ENCODE measurements at regions not wholly inside any gene's neighbourhood (a gene's known extent, or its start where the extent isn't known, plus 50 kb on each side); places are given as distances from the start of the nearest gene placed in this dataset.

- DNase-seq = no peak
Observed at GRCh38 chr4:33149658-33150524, 2429.7 kb downstream of the PCDH7 start.

DNA sequence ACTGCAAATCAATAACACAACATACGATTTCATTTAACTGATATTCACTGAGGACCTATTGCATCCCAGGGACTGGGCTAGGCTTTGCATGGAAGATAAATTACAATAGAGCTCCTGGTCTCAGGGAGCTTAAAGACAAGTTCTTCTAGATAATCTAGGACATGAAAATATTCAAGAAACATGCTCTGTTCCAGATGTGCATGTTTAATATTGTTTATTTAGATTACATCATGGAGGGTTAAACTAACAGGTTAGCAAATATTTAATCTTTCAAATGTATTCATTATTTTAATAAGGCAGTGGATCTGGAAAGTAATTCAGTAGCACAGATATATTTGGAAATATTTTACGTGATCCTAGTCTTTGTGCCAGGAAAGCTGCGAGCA, 2430.3 kb downstream of the PCDH7 start:
- DNase-seq = no peak

GRCh38 chr4:33160126-33160525, 2440.0 kb downstream of the PCDH7 start:
- DNase-seq = no peak

- DNase-seq = no peak
Observed at GRCh38 chr4:33161202-33161601, 2441.0 kb downstream of the PCDH7 start.

- DNase-seq = no peak
Observed at GRCh38 chr4:33162122-33162521, 2442.0 kb downstream of the PCDH7 start.

DNA sequence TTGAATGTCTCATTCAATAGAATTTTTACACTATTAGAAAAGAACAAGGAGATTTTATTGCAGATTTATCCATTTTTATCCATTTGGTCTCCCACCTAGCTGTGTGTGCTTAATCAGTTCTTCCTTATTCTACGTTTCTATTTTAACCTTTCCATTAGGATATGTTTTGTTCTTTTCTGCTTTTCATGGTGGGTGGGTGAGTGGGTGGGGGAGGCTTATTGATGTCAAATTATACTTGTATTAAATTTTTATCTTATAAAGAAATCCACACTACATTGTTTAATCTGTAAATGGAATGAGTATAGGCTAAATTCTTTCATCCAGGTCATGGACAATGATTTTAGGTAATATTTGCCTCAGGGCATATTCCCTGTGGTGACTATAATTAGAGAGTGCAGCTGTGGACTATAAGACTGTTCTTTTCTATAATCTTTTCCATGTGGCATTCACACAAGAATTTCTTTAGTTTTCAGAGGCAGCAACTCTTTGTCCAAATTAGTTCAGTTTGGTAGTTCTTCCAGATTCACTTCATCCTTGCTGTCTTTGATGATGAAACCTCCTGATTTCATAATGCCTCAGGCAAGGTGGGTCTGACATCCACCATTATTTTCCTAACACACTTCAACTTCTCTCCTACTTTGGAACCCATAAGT, 2451.8 kb downstream of the PCDH7 start:
- DNase-seq = no peak

GRCh38 chr4:33176566-33176965, 2456.4 kb downstream of the PCDH7 start:
- DNase-seq = no peak

DNA sequence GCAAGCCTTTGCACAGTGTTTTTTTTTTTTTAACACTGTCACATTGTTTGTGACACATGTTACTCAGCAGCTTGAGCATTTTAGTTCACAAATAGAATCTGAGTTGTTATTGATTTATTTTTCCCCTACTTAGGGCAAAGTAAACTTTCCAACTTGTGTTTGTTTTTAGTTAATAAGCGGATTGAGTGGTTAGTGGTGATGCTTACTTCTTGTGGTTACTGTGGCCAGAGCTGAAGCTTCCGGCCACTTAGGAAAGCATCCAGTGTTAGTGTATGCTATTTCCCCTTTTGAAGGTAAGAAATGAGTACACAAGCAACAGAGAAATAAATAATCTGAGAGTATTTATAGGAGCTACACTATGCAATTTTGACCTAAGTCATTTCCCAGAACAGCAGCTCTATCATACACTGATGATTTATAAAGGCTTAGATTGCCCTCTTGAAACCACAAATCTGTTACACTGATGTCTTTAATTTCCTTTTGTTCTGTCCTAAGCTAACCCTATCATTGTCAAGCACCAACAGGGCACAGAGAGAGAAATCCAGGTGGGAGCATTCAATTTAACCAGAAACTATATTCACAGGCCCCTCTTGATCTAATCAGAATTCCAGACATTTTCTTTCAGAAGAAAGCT, 2464.6 kb downstream of the PCDH7 start:
- no peak for DNase-seq

DNA sequence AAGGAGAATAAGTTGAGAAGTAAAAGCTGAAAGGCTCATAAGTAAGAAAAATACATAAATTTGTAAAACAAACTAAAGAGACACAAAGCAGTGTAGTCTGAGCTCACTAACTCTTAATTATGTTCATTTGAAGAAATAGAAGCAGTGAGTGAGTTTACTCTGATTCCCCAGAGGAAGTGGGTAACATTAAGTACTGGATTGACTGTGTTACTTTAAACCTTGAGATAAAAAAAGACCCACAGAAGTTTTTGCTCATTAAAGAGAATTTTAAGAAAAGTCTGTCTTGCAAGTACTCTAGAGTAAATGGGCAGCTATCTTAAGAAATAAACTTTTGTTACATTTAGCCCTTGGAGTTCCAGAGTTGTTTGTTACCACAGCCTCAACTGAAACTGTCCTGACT, 2466.9 kb downstream of the PCDH7 start:
- DNase-seq = no peak

- no peak for DNase-seq
Observed at GRCh38 chr4:33188733-33189132, 2468.6 kb downstream of the PCDH7 start.

DNA sequence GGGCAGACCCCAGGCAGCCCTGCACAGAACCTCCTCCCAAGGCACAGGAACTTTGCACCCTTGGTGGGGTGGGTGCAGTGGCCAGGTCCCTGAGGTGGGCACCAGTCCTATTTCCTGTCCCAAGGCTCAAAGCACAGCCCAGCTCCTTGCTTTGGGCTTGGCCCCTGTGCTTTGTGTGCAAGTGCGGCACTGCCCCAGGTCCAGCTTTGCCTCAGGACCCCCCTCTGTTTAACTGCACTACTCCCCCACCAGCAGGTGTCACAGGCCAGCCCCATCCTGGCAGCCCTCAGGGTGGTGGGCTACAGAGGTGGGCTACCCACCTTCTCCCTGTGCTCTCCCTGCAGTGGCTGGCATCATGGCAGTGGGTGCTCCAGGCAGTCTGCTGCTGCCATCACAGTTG, 2469.0 kb downstream of the PCDH7 start:
- no peak for DNase-seq

DNA sequence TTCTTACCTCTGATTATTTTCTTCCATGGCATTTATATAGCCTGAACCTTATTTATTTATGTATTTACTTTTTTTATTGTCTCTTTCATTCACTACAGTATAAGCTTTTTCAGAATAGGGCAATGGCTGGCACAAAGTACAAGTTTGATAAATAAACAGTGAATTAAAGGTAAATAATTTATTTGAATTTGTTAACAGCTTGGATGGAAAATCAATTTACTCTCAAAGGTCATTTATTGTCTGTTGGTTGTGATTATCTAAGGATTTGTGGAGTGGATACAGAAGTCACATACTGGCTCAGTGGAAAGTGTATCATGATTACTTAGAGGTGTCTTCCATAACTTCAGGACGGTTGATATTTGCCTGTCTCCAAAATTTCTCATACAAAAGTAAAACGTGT, 2472.9 kb downstream of the PCDH7 start:
- no peak for DNase-seq

- DNase-seq = no peak
Observed at GRCh38 chr4:33200377-33200776, 2480.2 kb downstream of the PCDH7 start.

DNA sequence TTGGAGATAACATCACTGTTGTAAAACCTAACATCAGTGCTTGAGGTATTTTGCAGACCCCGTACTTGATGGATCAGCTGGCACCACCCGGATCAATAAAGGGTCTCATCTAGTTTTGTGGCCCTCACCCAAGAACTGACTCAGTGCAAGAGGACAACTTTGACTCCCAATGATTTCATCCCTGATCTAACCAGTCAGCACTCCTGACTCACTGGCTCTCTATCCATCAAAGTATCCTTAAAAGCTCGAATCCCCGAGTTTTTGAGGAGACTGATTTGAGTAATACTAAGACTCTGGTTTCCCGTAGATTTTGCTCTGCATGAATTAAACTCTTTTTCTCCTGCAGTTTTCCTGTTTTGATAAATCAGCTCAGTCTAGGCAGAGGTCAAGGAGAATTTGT, 2498.1 kb downstream of the PCDH7 start:
- no peak for DNase-seq

DNA sequence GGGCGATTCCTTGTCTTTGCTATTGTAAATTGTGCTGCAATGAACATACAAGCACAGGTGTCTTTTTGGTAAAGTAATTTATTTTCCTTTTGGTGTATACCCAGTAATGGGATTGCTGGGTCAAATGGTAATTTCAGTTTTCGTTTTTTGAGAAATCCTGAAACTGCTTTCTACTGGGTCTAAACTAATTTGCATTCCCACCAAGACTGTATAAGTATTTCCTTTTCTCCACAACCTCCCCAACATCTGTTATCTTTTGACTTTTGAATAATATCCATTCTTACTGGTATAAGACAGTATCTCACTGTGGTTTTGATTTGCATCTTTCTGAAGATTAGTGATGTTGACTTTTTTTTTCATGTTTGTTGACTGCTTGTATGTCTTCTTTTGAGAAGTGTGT, 2506.0 kb downstream of the PCDH7 start:
- DNase-seq = no peak

DNA sequence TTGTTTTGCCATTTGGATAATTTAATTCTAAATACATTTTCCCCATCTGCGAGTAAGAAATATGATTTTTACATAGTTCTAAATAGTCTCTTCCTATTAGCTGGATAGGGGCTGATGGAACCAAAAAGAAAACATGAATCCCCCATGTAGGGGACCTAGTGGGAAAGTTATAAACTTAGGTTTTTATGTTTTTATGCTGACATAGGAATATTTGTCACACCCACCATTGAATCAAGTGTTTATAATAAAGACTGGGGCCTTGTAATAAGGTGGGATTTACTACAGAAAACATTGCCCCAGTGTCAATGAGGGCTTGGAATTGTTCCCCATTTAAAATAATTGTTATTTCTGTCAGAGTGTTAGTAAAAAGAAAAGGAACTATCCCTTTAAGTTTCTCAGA, 2506.6 kb downstream of the PCDH7 start:
- DNase-seq = no peak

- DNase-seq = no peak
Observed at GRCh38 chr4:33255094-33255493, 2534.9 kb downstream of the PCDH7 start.

- no peak for DNase-seq
Observed at GRCh38 chr4:33255507-33255906, 2535.3 kb downstream of the PCDH7 start.

GRCh38 chr4:33262824-33263223, 2542.7 kb downstream of the PCDH7 start:
- DNase-seq = no peak

DNA sequence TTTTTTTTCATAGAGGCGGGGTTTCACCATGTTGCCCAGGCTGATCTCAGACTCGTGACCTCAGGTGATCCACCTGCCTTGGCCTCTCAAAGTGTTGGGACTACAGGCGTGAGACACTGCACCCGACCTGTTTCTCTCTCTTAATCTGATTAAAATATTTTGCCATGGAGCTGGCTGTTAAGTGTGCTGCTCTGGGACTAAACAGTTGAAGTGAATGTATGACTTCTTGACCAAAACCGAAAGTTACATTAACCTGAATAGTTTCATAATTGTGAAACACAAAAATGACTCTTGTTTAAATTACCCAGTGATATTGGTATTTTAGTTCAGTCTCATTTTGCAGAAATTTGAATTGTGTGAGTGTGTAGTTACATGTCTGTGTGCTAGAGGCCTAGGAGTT, 2548.6 kb downstream of the PCDH7 start:
- no peak for DNase-seq

DNA sequence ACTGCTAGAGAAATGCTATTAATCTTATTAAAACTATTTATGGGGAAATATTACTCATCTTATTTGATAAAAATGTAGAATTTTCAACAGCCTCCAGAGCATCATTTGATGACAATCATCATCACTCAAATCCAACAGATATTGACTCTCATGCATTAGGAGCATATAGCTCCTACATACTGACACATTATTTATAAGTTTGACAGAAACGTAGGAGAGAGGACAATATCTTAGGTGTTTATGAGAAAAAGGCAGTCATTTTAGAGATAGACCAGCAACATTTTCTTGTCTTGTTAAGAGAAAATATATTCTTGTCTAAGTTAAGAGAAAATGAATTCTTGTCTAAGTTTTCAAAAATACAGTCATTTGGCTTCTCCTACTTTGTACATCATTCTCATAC, 2550.2 kb downstream of the PCDH7 start:
- DNase-seq = no peak

- no peak for DNase-seq
Observed at GRCh38 chr4:33272722-33273121, 2552.6 kb downstream of the PCDH7 start.

GRCh38 chr4:33283818-33284217, 2563.6 kb downstream of the PCDH7 start:
- no peak for DNase-seq

DNA sequence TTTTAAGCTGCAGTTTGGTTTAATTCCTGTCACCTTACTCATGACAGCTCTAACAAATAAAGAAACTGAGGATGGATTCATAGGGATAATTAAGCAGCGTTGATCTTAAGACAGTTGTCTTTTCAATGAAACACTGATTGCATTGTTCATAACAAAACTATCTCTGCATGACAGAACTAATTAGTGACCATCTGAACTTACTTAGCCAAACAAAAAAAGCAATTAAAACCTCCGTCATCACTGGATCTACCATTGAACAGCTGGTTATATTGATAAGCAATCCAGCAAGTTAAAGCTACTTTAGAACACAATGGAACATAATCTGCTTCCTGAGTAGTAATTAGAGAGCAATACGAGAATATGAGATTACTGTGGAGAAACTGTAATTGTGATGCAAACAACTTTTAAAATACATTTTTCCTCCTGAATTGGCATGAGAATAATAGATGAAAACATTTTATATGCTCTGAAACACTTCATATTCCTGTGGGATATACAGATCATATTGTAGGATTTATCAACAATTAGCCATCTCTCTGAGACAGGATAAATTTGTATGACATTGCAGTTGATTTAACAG, 2576.8 kb downstream of the PCDH7 start:
- DNase-seq = no peak
